SKM-1 (cell line): ENCODE measurements at regions not wholly inside any gene's neighbourhood (a gene's known extent, or its start where the extent isn't known, plus 50 kb on each side); places are given as distances from the start of the nearest gene placed in this dataset.
"Not testable (repeated sequence)": the region's sequence is repeated elsewhere in the genome, so short reads cannot be mapped to it uniquely, and the experiment has no call there.

Source experiments
- DNase-seq: peaks from one replicate; lab custom pipeline; 2025; ENCODE audit not compliant: unreplicated experiment; lab: John Stamatoyannopoulos, UW

- DNase-seq: no peak
These were observed 360.6 kb downstream of the BRD1 start for GRCh38 chr22:49466878-49467595.

DNA sequence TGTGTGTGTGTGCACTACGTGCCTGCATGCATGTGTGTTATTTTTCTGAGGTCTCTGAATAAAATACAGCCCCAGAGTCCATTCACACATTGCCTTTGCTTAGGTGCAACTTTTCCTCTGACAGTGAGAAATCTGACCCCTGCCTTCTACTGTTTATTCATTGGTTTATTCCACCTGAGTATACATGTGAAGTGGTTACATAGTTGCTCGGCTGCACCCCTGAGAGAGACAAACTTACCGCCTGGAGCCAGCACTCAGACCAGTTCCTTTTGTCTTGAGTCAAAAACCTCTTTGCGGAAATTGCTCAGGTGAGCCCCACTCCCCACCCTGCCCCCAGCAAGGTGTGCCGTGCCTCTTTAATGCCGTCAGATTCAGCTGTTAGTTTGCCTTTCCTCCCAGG lies 363.6 kb downstream of the BRD1 start:
- DNase-seq: no peak

DNA sequence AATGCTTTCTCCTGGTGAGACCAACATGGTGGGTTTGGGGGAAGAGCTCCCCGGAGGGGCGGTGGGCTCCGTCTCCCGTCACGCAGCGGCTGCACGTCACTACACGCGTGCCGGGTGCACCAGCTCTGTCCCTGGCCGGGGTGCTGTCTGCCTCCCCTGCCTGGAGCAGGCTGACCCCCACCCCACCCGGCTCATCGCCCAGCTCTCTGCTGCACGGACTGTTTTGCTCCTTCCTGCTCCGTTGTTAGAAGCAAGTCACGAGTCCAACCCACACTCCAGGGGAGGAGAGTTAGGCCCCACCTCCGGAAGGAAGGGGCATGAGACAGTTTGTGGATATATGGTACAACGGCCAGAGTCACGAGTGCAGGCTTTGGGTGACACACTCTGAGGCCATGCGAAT lies 364.9 kb downstream of the BRD1 start:
- DNase-seq: no peak

GRCh38 chr22:49462291-49462690 lies 365.4 kb downstream of the BRD1 start:
- no peak for DNase-seq

GRCh38 chr22:49461674-49462073 lies 366.0 kb downstream of the BRD1 start:
- DNase-seq: no peak

GRCh38 chr22:49460592-49461281 lies 366.9 kb downstream of the BRD1 start:
- no peak for DNase-seq

- DNase-seq: no peak
These were observed 367.6 kb downstream of the BRD1 start for GRCh38 chr22:49460091-49460490.

DNA sequence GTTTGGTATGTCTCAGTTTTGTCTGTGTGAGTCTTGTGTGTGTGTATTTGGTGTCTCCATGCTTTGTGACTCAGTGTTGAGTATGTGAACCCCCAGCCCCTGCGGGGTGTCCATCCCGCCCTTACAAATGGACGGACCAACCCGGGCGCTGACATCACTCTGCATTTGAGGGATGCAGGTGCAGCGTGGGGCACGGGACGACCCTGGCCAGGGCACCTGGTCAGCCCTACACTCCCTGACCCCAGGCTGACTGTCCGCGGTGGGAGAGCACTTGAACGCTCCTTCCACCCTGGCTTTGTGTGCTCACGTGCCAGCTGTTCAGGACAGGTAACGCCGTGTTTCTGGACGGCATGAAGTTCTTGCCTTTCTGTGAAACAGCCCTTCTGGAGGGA lies 369.0 kb downstream of the BRD1 start:
- no peak for DNase-seq

DNA sequence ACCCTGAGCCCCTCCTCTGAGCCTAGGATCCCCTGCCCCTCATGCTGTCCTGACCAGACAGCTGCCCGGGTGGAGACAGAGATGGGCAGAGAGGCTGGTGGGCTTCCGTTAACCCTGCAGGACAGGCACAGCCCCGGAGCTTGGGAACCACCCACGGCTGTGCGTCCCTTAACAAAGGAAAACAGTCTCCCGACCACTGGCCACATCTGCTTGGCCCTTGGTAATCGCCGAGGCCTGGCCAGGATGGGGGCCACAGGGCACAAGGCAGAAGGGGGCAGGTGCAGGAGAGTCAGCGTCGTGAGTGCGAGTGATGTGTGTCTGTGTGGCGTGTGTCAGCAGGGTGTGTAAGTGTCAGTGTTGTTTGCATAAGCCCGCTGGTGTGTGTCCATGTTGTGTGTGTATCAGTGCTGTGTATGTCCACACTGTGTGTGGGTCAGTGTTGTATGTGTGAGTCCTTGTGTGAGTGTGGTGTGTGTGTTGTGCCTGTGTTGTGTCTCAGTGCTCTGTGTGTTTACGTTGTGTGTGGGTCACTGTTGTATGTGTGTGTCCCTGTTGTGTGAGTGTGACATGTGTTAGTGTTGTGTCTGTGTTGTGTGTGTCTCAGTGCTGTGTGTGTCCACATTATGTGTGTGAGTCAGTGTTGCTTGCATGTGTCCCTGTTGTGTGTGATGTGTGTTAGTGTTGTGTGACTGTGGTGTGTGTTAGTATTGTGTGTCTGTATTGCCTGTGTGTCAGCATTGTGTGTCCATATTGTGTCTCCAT lies 369.5 kb downstream of the BRD1 start:
- no peak for DNase-seq

DNA sequence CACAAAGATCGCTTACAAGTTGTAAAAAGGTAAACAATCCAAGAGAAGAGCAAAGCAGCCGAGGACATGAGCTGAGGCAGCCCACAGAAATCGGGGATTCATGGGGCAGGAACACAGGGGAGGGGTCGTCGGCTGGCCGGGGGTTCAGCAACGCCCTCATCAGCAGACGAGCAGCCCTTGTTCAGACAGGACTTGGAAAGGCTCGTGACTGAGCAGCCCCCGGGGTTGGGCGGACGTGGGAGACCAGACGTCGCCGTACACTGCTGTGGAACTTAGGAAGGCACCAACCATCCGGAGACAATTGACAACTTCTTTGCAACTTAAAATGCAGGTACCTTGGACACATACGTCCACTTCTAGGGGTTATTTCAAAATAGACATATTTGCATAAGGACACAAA lies 370.5 kb downstream of the BRD1 start:
- DNase-seq: no peak

- DNase-seq: no peak
These were observed 372.1 kb downstream of the BRD1 start for GRCh38 chr22:49455595-49455994.

- DNase-seq: no peak
These were observed 372.9 kb downstream of the BRD1 start for GRCh38 chr22:49454726-49455125.

DNA sequence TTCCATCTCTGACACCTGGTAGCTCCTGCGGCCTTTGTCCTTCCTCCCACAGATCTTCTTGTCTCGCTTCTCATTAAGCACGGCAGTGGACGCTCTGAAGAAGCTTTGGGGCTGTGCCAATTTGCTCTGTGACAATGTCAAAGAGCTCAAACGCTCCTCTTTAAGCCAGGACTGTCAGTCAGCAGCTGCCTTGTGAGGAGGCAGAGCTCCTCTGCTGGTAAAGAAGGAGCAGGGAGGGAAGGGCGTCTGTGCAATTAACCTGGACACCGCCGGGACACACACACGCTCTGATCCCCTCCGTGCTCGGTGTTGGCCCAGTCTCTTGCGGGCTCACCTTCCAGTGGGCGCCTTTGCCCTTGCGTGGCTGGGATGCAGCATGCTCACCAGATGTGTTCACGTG lies 373.9 kb downstream of the BRD1 start:
- DNase-seq: no peak

DNA sequence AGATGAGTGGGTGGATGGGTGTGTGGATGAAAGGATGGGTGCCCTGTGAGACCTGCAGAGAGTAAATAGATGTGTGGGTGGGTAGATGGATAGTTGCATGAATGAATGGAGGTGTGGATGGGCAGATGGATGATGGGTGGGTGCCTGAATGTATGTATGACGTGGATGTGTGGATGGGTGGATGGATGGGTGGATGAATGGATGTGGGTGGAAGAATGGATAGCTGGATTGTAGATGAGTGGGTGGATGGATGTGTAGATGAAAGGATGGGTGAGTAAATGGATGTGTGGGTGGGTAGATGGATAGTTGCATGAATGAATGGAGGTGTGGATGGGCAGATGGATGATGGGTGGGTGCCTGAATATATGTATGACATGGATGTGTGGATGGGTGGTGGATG lies 374.7 kb downstream of the BRD1 start:
- not testable (repeated sequence) for DNase-seq

DNA sequence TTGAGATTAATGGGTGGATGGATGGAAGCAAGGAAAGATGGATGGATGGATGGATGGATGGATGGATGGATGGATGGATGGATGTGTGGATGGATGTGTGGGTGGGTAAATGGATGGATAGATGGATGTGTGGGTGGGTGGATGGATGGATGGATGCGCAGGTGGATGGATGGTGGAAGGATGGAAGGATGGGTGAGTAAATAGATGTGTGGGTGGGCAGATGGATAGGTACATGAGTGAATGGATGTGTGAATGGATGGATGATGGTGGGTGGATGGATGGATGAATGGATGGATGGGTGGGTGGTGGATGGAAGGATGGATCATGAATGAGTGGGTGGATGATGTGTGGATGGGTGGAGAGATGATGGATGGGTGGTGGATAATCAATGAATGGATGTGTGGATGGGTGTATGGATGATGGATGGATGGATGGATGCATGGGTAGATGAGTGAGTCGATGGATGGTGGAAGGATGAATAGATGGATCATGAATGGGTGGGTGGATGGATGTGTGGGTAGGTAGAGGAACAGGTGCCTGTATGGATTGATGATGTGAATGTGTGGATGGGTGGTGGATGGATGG lies 375.2 kb downstream of the BRD1 start:
- DNase-seq: no peak

DNA sequence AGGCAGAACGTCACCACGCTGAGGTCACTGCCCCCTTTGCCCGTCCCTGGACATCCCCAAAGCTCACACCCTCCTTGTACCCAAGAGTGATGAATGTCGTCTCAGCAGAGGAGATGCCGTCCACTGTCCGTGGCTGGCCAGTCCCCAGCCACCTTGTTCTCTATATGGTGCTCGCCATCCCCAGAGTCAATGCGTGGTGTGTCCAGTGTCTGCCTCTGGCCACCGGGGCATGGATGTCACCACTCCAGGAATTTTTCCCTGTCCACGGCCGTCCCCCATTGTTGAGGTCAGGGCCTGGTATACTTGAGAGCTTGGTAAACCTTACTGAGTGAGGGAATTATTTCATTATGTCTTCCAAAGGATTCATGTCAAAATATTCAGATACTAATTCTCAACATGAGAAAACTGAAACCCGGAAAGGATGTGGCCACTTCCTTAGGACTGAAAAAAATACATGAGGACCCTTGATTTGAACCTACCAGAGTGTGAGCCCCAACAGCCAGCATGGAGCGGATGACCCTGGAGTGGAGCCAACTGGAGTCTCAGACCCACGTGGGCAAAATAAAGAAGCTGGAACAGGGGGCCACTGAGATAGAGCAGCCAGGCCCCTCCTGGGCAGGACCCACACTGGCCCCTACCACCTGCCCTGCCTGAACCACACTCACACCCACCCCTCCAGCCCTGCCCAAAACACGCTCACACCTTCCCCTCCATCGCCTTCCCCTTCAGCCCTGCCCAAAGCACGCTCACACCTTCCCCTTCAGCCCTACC lies 376.4 kb downstream of the BRD1 start:
- no peak for DNase-seq

DNA sequence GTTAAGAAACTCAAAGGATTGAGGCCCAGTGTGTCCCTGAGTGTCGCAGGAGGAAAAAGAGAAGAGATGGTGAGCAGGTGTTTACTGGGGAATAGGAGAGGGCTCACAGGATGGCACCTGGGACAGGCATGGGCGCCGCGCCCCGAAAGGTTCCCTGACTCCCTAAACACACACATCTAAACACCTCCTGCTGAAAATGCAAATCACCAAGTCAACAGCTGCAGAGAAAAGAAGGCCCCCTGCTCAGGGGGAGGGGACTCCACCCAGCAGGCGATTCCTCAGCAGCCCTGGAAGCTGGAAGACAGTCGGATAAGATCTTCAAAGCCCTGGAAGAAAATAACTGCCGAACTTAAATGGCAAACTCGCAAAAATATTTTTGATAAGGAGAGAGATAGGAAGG lies 377.2 kb downstream of the BRD1 start:
- no peak for DNase-seq

DNA sequence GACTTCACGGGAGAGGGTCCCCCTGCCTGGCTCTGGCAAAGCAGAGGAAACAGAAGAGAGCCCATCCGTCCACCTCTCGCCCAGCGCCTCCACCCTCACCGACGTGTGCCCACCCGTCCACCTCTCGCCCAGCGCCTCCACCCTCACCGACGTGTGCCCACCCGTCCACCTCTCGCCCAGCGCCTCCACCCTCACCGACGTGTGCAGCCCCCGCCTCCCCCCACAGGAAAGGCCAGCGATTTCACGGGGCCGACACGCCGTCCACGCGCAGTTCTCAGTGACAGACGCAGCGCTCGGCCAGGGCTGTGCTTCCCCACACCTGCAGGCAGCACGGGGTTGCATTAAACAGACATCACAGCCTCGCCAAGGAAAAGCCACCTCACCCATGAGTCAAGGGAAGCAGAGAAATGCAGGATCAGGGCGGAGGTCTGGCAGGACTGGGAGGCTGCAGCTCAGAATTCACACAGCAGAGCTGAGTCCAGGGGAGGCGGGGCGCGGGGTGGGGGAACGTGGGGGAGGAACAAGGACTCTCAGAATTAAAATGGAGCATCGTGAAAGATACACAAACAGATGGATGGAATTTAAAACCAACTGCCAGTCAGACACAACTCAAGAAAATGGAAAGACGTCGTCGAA lies 377.7 kb downstream of the BRD1 start:
- no peak for DNase-seq

DNA sequence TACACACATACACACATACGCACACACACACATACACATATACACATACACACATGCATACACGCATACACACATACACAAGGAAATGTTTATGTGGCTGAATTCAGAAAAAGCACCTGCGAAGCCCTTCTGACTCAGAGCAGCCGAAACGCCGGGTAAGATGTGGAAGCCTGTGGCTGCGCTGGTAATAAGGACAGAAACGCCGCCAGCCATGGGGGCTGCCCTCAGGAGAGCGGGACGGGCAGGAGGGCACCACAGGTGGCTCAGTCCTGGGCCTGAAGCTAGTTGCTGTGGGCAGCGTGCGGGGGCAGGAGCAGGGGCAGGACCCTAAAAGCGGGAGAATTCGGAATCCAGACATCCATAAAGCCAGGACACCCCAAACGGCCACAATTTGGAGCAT lies 378.3 kb downstream of the BRD1 start:
- DNase-seq: no peak

DNA sequence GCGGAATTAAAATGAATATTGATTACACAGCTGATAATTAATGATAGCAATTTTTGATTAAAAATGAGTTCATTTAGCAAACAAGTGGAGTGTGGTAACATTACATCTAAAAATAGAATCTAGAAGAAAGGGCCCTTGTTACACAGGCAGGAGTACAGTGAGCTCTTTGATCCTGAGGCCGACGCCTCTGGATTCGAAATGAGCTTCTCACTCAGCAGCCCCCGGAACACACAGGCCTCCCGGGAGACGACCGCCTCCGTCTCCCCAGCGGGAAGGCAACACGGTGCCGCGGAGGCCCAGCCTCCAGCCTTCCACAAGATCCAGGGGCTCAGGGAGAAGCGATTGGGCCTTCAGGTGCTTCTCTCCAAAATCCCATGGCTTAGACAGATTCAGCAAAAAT lies 379.1 kb downstream of the BRD1 start:
- no peak for DNase-seq

GRCh38 chr22:49447837-49448236 lies 379.8 kb downstream of the BRD1 start:
- DNase-seq: no peak
